Stimulated activated CD4-positive, alpha-beta T cell treated with anti-CD3 and anti-CD28 coated beads, Interleukin-4, amount 100 ng/mL, for 48 hours (primary cell): ENCODE measurements at regions not wholly inside any gene's neighbourhood (a gene's known extent, or its start where the extent isn't known, plus 50 kb on each side); places are given as distances from the start of the nearest gene placed in this dataset.
"Not testable (repeated sequence)": the region's sequence is repeated elsewhere in the genome, so short reads cannot be mapped to it uniquely, and the experiment has no call there.

Source experiments
- DNase-seq, 2 donors: peaks; one replicate each; pipeline ENCODE4 v3.0.0-alpha.2; 2020; ENCODE audit warnings: low read depth in 2 of 2

- DNase-seq: no peak
Measured at GRCh38 chr13:89029062-89029461, 1357.9 kb downstream of the SLITRK5 start.

GRCh38 chr13:89034015-89034414 lies 1362.8 kb downstream of the SLITRK5 start:
- no peak for DNase-seq

DNA sequence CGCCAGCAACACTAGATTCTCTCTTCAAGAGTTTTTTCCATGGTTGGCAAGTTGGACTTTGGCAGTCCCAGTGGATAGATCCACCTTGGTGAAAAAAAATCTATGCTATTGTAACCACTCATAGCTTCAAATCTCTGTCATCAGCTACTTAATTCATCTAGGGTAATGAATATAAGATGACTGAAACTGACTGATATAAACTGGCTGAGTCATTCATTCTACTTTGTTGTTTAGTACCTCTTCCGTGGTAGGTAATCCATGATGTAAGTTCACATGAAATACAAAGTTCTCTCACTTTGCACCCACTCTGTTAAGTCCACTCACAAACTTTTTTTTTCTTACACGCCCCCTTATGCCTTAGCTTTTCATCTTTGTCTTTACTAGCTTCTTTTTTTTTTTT lies 1381.5 kb downstream of the SLITRK5 start:
- DNase-seq: no peak

GRCh38 chr13:89053418-89053817 lies 1382.2 kb downstream of the SLITRK5 start:
- DNase-seq: no peak

- DNase-seq: no peak
Measured at GRCh38 chr13:89057274-89057673, 1386.1 kb downstream of the SLITRK5 start.

- DNase-seq: no peak
Measured at GRCh38 chr13:89057862-89058261, 1386.7 kb downstream of the SLITRK5 start.

GRCh38 chr13:89061821-89062220 lies 1390.7 kb downstream of the SLITRK5 start:
- no peak for DNase-seq

DNA sequence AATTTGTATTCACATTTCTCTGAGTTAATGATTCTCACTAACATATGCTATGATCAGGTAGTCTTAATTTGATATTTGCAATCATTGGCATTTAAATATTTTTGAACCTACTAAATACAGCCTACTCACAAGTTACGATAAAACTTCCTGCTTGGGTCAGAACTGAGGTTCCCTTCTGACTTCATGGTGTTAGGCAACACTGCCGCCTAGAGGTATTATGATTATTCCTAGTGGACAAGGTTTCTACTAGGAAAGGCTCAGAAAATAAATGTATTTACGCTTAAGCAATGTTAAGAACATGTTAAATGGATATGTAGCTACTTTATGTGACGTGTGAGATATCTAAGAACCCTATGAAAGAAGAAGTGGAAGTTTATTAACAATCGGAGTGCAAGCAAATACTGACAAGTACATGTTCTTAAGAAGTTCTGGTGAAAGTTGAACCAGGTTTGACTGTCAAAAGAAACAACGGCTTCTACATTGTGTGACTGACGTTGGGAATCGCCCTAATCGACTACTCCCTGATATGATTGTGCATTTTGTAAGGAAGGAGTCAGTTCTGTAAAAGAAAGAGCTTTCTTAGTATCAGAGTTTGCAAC lies 1395.8 kb downstream of the SLITRK5 start:
- no peak for DNase-seq

GRCh38 chr13:89072979-89073378 lies 1401.8 kb downstream of the SLITRK5 start:
- no peak for DNase-seq

DNA sequence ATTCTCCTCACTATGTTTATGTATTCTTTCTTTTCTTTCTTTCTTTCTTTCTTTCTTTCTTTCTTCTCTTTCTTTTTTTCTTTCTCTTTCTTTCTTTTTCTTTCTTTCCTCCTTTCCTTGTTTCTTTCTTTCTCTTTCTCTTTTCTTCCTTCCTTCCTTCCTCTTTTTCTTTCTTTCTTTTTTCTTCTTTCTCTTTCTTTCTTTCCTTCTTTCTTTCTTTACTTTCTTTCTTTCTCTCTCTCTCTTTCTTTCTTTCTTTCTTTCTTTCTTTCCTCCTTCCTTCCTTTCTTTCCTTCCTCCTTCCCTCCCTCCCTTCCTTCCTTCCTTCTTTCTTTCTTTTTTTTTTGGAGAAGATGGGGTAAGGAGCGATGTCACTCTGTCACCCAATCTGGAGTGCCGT lies 1405.5 kb downstream of the SLITRK5 start:
- DNase-seq: no peak

- DNase-seq: no peak
Measured at GRCh38 chr13:89082623-89083022, 1411.5 kb downstream of the SLITRK5 start.

- not testable (repeated sequence) for DNase-seq
Measured at GRCh38 chr13:89088107-89088506, 1416.9 kb downstream of the SLITRK5 start.

- no peak for DNase-seq
Measured at GRCh38 chr13:89097994-89098393, 1426.8 kb downstream of the SLITRK5 start.

DNA sequence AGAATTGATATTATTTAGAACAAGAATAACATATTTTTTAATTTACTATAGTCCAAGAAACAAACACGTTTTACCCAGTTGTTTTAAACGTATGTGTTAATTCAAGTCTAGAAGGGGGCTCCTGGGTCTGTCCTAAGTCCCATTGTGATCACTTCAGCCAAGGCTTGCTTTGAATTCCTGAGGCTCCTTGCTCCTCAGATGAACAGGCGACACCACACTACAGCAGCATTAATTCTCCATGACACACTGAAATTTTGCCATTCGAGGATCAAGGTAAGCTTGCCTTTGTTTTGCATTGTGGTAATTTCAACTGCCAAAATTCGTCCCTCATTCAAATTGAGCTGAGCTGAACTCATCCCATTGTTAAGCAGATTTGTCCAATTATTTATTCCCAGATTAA lies 1442.6 kb downstream of the SLITRK5 start:
- DNase-seq: no peak

- DNase-seq: no peak
Measured at GRCh38 chr13:89115307-89115706, 1444.1 kb downstream of the SLITRK5 start.

GRCh38 chr13:89136678-89137077 lies 1465.5 kb downstream of the SLITRK5 start:
- DNase-seq: no peak

GRCh38 chr13:89150362-89150761 lies 1479.2 kb downstream of the SLITRK5 start:
- DNase-seq: no peak

GRCh38 chr13:89153941-89154340 lies 1482.8 kb downstream of the SLITRK5 start:
- no peak for DNase-seq

- no peak for DNase-seq
Measured at GRCh38 chr13:89163096-89163495, 1491.9 kb downstream of the SLITRK5 start.

DNA sequence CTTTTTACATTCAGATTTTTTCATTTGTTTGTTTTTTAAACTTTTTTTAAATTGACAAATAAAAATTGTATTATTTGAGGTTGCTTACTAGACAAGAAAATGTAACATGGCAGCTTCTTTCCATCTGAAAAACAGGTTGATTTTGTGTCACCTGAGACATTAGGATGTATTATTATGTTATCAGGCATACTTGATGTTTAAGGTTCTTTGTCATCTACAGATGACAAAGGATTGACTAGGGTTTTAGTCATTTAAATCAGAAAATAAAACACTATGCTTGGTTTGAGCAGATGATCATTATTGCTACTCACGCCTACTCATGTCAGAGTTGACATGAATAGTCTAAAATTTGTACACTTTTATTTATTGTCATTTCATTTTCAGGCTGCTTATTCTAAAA lies 1494.5 kb downstream of the SLITRK5 start:
- no peak for DNase-seq

GRCh38 chr13:89169951-89170350 lies 1498.8 kb downstream of the SLITRK5 start:
- no peak for DNase-seq

GRCh38 chr13:89181041-89181440 lies 1509.9 kb downstream of the SLITRK5 start:
- no peak for DNase-seq

GRCh38 chr13:89199138-89199537 lies 1528.0 kb downstream of the SLITRK5 start:
- DNase-seq: no peak

DNA sequence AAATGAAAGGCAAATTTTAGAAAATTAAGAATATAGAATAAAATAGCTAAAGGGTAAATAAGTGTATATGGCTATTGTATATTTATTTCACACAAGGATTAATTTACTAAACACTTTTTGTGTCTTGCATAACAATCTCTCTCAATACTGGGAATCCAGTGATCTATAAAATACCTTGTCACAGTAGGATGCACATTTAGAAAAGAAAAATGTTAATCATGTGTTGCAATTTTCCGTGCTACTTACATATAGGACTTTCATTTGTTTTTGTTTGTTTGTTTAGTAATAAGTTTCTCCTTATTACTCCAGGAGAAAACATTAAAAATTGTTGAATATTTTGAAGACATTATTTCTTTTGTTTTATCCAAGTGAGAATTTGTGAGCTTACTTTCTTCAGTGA lies 1533.3 kb downstream of the SLITRK5 start:
- no peak for DNase-seq
